ENCODE measurements at regions not wholly inside any gene's neighbourhood (a gene's known extent, or its start where the extent isn't known, plus 50 kb on each side); places are given as distances from the start of the nearest gene placed in this dataset.

GRCh38 chr4:66565801-66566200 is 895.5 kb upstream of the EPHA5 start (continued):
- TF ChIP-seq ZBTB40 (IDR thresholded peaks at IDR 0.05) (no peak), ZBTB40 (CRISPR knock-in tag; IDR thresholded peaks at IDR 0.05) (no peak), NFKB2 (CRISPR knock-in tag; IDR thresholded peaks at IDR 0.05; ENCODE audit: borderline replicate concordance) (no peak), ZBTB14 (CRISPR knock-in tag; IDR thresholded peaks at IDR 0.05) (no peak)

Measured in HepG2 (cell line).